ENCODE measurements at regions not wholly inside any gene's neighbourhood (a gene's known extent, or its start where the extent isn't known, plus 50 kb on each side); places are given as distances from the start of the nearest gene placed in this dataset.

DNA sequence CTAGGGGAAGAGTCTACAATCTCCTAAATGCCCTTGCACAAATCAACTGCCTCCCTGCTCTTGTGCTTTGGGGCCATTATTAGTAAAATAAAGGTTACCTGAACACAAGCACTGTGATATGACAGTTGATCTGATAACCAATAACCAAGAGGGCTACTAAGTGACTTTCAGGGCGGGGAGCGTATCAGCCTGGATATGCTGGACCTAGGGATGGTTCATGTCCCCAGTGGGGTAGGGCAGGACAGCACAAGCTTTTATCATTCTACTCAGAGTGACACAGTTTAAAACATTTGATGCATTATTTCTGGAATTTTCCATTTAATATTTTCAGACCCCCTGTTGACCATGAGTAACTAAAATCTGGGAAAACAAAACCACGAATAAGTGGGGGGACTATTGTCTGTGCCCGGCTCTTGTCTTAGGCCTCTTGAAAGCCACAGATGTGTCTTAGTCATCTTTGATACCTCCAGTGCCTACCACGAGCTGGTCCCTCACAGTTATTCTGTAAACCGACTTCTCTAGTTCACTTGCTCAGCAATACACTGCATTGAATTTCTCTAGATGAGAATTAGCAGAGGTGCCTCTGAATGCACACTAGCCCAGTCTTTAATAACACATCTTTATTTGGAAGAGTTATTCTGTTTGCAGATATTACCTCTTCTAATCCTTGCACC is 94.6 kb upstream of the DHX40 start:
- Histone ChIP-seq H3K27ac (ENCODE audit: low read depth in 2 of 2, low read length in 1 of 2) (no peak overlapping the region), H3K9me3 (ENCODE audit: control insufficient read depth in 2 of 2, insufficient read depth in 1 of 2, low read depth in 1 of 2, low read length in 1 of 2) (peaks cover 0 to under 1% of the 10 kb centered on the region in 2 donors), H3K27me3 (ENCODE audit: control insufficient read depth in 1 of 2, insufficient read depth in 2 of 2, low read length in 2 of 2) (no peaks in the 10 kb centered on the region), H3K4me3 (ENCODE audit: low read depth in 1 of 2, low read length in 2 of 2) (no peak overlapping the region), H3K36me3 (ENCODE audit: control insufficient read depth in 2 of 2, insufficient read depth in 2 of 2, low read length in 1 of 2) (no peaks in the 10 kb centered on the region), H3K4me1 (ENCODE audit: control insufficient read depth in 2 of 2, insufficient read depth in 2 of 2, low read length in 1 of 2) (no peaks in the 10 kb centered on the region)
- WGBS, 2 donors: 88 to 89% methylated on average over 6 of the region's 6 CpGs

DNA sequence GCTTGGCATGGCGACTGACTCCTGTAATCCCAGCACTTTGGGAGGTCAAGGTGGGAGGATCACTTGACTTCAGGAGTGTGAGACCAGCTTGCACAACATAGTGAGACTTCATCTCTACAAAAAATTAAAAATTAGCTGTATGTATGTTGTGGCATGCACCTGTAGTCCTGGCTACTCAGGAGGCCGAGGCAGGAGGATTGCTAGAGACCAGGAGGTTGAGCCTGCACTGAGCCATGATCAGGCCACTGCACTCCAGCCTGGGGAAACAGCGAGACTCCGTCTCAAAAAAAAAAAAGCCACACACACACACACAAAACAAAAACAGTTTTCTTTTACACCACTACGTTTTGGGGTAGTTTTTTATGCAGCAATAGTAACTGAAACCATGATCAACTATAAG is 89.0 kb upstream of the DHX40 start:
- Histone ChIP-seq H3K4me3 (ENCODE audit: low read depth in 1 of 2, low read length in 2 of 2) (no peak overlapping the region), H3K9me3 (ENCODE audit: control insufficient read depth in 2 of 2, insufficient read depth in 1 of 2, low read depth in 1 of 2, low read length in 1 of 2) (peaks cover 0 to 4% of the 10 kb centered on the region in 2 donors), H3K27ac (ENCODE audit: low read depth in 2 of 2, low read length in 1 of 2) (no peak overlapping the region), H3K27me3 (ENCODE audit: control insufficient read depth in 1 of 2, insufficient read depth in 2 of 2, low read length in 2 of 2) (no peaks in the 10 kb centered on the region), H3K4me1 (ENCODE audit: control insufficient read depth in 2 of 2, insufficient read depth in 2 of 2, low read length in 1 of 2) (no peaks in the 10 kb centered on the region), H3K36me3 (ENCODE audit: control insufficient read depth in 2 of 2, insufficient read depth in 2 of 2, low read length in 1 of 2) (no peaks in the 10 kb centered on the region)
- 87 to 89% methylated on average over 5 of the region's 5 CpGs for WGBS, 2 donors

DNA sequence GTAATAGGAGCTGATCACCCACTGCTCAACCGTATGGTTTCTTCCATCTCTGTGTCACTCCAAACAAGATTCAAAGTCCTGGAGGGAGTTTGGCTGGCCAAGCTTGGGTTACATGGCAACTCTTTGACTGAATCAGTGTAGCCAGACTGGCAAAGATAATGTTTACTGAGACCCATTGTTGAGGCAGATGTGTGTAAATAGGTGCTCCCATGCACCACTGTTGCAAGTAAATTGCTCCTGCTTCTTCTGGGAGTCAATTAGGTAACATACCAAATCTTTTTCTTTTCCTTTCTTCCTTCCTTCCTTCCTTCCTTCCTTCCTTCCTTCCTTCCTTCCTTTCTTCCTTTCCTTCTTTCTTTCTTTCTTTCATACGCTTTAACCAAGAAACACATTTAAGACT is 86.3 kb upstream of the DHX40 start:
- Histone ChIP-seq H3K4me1 (ENCODE audit: control insufficient read depth in 2 of 2, insufficient read depth in 2 of 2, low read length in 1 of 2) (no peaks in the 10 kb centered on the region), H3K27ac (ENCODE audit: low read depth in 2 of 2, low read length in 1 of 2) (no peak overlapping the region), H3K4me3 (ENCODE audit: low read depth in 1 of 2, low read length in 2 of 2) (no peak overlapping the region), H3K27me3 (ENCODE audit: control insufficient read depth in 1 of 2, insufficient read depth in 2 of 2, low read length in 2 of 2) (no peaks in the 10 kb centered on the region), H3K9me3 (ENCODE audit: control insufficient read depth in 2 of 2, insufficient read depth in 1 of 2, low read depth in 1 of 2, low read length in 1 of 2) (peaks cover 0 to 4% of the 10 kb centered on the region in 2 donors), H3K36me3 (ENCODE audit: control insufficient read depth in 2 of 2, insufficient read depth in 2 of 2, low read length in 1 of 2) (no peaks in the 10 kb centered on the region)
- WGBS, 2 donors: 87% methylated on average over 2 of the region's 2 CpGs

- Histone ChIP-seq H3K36me3 (ENCODE audit: control insufficient read depth in 2 of 2, insufficient read depth in 2 of 2, low read length in 1 of 2) (no peaks in the 10 kb centered on the region), H3K9me3 (ENCODE audit: control insufficient read depth in 2 of 2, insufficient read depth in 1 of 2, low read depth in 1 of 2, low read length in 1 of 2) (no peaks in the 10 kb centered on the region), H3K27ac (ENCODE audit: low read depth in 2 of 2, low read length in 1 of 2) (no peak overlapping the region), H3K27me3 (ENCODE audit: control insufficient read depth in 1 of 2, insufficient read depth in 2 of 2, low read length in 2 of 2) (no peaks in the 10 kb centered on the region), H3K4me3 (ENCODE audit: low read depth in 1 of 2, low read length in 2 of 2) (no peak overlapping the region), H3K4me1 (ENCODE audit: control insufficient read depth in 2 of 2, insufficient read depth in 2 of 2, low read length in 1 of 2) (no peaks in the 10 kb centered on the region)
- WGBS, 2 donors: 53 to 57% methylated on average over 5 of the region's 5 CpGs
Measured at GRCh38 chr17:59483860-59484259, 81.5 kb upstream of the DHX40 start.

DNA sequence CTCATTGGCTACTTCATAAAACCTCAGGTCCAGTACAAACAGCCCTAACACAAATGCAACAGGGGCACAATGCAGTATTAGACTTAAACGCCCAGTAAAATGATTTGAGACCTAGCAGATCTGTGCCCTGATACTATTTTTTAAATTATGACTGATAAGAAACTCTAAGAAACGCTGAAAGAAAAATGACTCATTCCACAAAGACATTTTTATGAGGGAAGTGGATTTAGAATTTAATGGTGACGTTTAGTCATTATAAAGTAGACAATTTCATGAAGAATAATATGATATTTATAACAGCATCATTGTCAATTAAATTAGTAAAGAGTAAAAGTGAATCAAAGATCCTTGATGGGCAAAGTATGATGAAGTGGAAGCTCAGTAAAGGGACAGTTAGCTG is 80.4 kb upstream of the DHX40 start:
- Histone ChIP-seq H3K9me3 (ENCODE audit: control insufficient read depth in 2 of 2, insufficient read depth in 1 of 2, low read depth in 1 of 2, low read length in 1 of 2) (no peaks in the 10 kb centered on the region), H3K4me1 (ENCODE audit: control insufficient read depth in 2 of 2, insufficient read depth in 2 of 2, low read length in 1 of 2) (no peaks in the 10 kb centered on the region), H3K4me3 (ENCODE audit: low read depth in 1 of 2, low read length in 2 of 2) (no peak overlapping the region), H3K36me3 (ENCODE audit: control insufficient read depth in 2 of 2, insufficient read depth in 2 of 2, low read length in 1 of 2) (no peaks in the 10 kb centered on the region), H3K27me3 (ENCODE audit: control insufficient read depth in 1 of 2, insufficient read depth in 2 of 2, low read length in 2 of 2) (no peaks in the 10 kb centered on the region), H3K27ac (ENCODE audit: low read depth in 2 of 2, low read length in 1 of 2) (no peak overlapping the region)
- 62 to 74% methylated on average over 3 of the region's 3 CpGs for WGBS, 2 donors

GRCh38 chr17:59485946-59486345 is 79.5 kb upstream of the DHX40 start:
- Histone ChIP-seq H3K4me1 (ENCODE audit: control insufficient read depth in 2 of 2, insufficient read depth in 2 of 2, low read length in 1 of 2) (no peaks in the 10 kb centered on the region), H3K9me3 (ENCODE audit: control insufficient read depth in 2 of 2, insufficient read depth in 1 of 2, low read depth in 1 of 2, low read length in 1 of 2) (no peaks in the 10 kb centered on the region), H3K4me3 (ENCODE audit: low read depth in 1 of 2, low read length in 2 of 2) (no peak overlapping the region), H3K27ac (ENCODE audit: low read depth in 2 of 2, low read length in 1 of 2) (no peak overlapping the region), H3K27me3 (ENCODE audit: control insufficient read depth in 1 of 2, insufficient read depth in 2 of 2, low read length in 2 of 2) (no peaks in the 10 kb centered on the region), H3K36me3 (ENCODE audit: control insufficient read depth in 2 of 2, insufficient read depth in 2 of 2, low read length in 1 of 2) (no peaks in the 10 kb centered on the region)

DNA sequence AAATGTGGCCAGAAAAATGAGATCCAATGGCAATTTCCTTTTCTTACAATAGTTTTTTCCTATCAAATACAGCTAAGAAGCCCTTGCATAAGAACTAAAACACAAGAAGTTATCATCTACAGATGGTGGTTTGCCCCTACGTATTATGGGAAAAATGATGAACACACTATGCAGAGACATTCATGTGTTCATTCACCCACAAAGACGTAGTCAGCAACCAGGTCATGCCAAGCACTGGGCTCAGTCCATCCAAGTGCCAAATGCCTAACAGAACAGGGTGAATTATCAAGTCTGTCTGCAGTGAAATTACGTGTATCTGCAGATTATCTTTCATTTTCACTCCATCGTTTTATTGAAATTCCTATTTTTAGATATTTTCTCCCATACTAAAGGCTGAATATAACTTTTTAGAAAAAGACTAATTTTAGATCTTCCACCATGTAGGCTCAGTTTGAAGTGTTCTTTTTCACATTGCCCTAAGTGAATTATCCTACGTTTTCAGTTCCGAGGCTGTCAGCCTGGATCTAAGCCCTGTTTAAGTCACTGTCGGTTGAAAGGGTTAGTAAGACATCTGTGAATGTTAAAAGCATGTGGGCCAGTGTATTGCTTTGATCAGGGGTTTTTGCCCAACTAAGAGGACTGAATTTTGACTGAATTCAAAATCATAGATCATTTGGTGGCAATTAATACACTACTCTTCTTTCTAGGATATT is 78.1 kb upstream of the DHX40 start:
- WGBS, 2 donors: 70 to 72% methylated on average over 7 of the region's 7 CpGs
- Histone ChIP-seq H3K9me3 (ENCODE audit: control insufficient read depth in 2 of 2, insufficient read depth in 1 of 2, low read depth in 1 of 2, low read length in 1 of 2) (no peaks in the 10 kb centered on the region), H3K27ac (ENCODE audit: low read depth in 2 of 2, low read length in 1 of 2) (no peak overlapping the region), H3K4me1 (ENCODE audit: control insufficient read depth in 2 of 2, insufficient read depth in 2 of 2, low read length in 1 of 2) (no peaks in the 10 kb centered on the region), H3K4me3 (ENCODE audit: low read depth in 1 of 2, low read length in 2 of 2) (no peak overlapping the region), H3K36me3 (ENCODE audit: control insufficient read depth in 2 of 2, insufficient read depth in 2 of 2, low read length in 1 of 2) (no peaks in the 10 kb centered on the region), H3K27me3 (ENCODE audit: control insufficient read depth in 1 of 2, insufficient read depth in 2 of 2, low read length in 2 of 2) (no peaks in the 10 kb centered on the region)

GRCh38 chr17:59488805-59489204 is 76.6 kb upstream of the DHX40 start:
- H3K9me3 ChIP-seq (ENCODE audit: control insufficient read depth in 2 of 2, insufficient read depth in 1 of 2, low read depth in 1 of 2, low read length in 1 of 2): no peaks in the 10 kb centered on the region
- H3K27ac ChIP-seq (ENCODE audit: low read depth in 2 of 2, low read length in 1 of 2): no peak overlapping the region
- H3K36me3 ChIP-seq (ENCODE audit: control insufficient read depth in 2 of 2, insufficient read depth in 2 of 2, low read length in 1 of 2): no peaks in the 10 kb centered on the region
- no peaks in the 10 kb centered on the region for H3K27me3 ChIP-seq (ENCODE audit: control insufficient read depth in 1 of 2, insufficient read depth in 2 of 2, low read length in 2 of 2)
- H3K4me3 ChIP-seq (ENCODE audit: low read depth in 1 of 2, low read length in 2 of 2): no peak overlapping the region
- no peaks in the 10 kb centered on the region for H3K4me1 ChIP-seq (ENCODE audit: control insufficient read depth in 2 of 2, insufficient read depth in 2 of 2, low read length in 1 of 2)
- WGBS, 2 donors: 93 to 95% methylated on average over 5 of the region's 5 CpGs

GRCh38 chr17:59490216-59490615 is 75.2 kb upstream of the DHX40 start:
- Histone ChIP-seq H3K27me3 (ENCODE audit: control insufficient read depth in 1 of 2, insufficient read depth in 2 of 2, low read length in 2 of 2) (no peaks in the 10 kb centered on the region), H3K4me3 (ENCODE audit: low read depth in 1 of 2, low read length in 2 of 2) (no peak overlapping the region), H3K9me3 (ENCODE audit: control insufficient read depth in 2 of 2, insufficient read depth in 1 of 2, low read depth in 1 of 2, low read length in 1 of 2) (no peaks in the 10 kb centered on the region), H3K27ac (ENCODE audit: low read depth in 2 of 2, low read length in 1 of 2) (no peak overlapping the region), H3K36me3 (ENCODE audit: control insufficient read depth in 2 of 2, insufficient read depth in 2 of 2, low read length in 1 of 2) (no peaks in the 10 kb centered on the region), H3K4me1 (ENCODE audit: control insufficient read depth in 2 of 2, insufficient read depth in 2 of 2, low read length in 1 of 2) (no peaks in the 10 kb centered on the region)
- WGBS, 2 donors: 59 to 81% methylated on average over 3 of the region's 3 CpGs
